AG08396 (cell line): ENCODE measurements at regions not wholly inside any gene's neighbourhood (a gene's known extent, or its start where the extent isn't known, plus 50 kb on each side); places are given as distances from the start of the nearest gene placed in this dataset.

Source experiments
- DNase-seq: peaks from one replicate; pipeline ENCODE4 v3.0.0; 2012; ENCODE audit warnings: low spot score, mixed read lengths

- no peak for DNase-seq
Observed at GRCh38 chr5:63341442-63341841, 620.8 kb downstream of the HTR1A start.

GRCh38 chr5:63323926-63324325 lies 638.3 kb downstream of the HTR1A start:
- no peak for DNase-seq

- no peak for DNase-seq
Observed at GRCh38 chr5:63314551-63314950, 647.7 kb downstream of the HTR1A start.

DNA sequence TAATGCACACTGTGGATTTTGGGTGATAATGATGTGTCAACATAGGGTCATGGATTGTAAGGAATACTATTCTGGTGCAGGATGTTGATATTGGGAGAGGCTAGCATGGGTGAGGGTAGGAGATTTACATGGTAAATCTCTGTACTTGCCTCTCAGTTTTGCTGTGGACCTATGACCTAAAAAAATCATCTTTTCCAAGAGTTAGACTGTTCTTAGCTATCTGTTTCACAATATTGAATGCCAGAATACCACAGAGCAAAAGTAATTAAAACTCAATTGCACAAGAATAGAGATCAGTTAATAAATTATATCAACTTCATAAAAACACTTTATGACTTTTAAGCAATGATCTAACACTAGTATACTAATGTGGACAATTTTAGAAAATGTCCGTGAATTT lies 651.6 kb downstream of the HTR1A start:
- DNase-seq, result no peak

DNA sequence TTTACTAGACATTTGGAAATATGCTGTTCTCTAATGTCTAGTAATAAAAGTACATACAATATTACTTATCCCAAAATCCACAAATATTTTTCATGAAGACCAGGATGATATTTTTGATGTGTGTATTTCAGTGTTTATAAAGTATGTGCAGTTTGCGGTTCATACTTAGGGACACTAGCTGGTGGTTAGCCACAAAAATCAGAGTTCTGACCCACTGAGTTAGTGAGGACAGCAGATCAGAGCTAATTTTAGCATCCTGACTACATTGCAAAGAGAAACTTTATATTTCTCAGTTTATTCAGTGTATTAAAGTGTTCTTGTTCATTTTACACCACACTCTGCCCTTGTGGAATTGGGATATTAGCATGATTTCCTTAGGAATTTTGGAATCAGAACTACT lies 655.3 kb downstream of the HTR1A start:
- DNase-seq, result no peak

DNA sequence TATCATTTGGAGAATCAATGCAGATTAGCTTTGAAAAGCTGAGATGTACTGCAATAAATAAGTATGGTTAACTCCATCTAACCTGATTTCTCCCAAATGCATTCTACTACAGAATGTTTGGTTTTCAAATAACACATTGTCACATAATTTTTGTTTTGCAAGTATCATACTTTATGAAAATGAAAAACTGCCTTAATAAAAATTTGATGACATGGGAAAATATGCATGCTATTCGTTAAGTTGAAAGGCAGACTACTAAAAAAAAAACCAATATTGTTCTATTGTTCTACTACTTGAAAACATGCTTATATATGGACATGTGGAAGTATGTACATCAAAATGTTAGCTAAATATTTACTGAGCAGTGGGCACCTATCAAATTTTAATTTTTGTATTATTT lies 668.9 kb downstream of the HTR1A start:
- no peak for DNase-seq

DNA sequence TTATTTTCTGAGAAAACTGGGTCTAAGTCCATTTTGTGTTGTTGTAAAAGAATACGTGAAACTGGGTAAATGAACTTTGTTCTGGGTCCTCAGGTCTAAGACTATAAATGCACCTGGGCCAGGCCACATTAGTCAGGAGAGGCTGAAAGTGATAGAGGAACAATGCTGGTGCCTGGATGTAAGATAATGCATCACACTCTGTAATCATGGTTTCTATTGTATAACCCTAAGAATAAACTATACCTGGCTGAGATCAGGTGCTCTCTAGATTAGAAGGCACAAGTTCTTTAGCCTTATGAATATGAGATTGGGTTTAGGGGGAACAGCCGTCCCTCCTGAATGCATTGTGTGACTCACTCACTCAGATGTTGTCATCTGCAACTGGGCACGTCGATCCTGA lies 675.5 kb downstream of the HTR1A start:
- DNase-seq, result no peak

DNA sequence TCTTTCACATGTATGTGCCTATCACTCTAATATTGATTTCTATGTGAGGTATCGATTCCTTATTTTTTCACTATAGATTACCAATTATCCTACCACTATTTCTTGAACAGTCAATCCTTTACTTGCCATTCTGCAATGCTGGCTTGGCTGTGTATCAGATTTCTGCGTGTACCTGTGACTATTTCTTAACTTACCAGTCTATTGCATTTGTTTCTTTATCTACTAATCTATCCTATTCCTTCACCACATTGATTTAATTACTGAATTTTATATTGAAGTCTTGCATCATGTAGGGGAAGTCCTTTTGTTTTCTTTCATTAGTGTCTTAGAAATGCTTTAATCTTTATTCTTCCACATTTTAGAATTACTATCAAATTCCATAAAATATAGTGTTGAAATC lies 684.8 kb downstream of the LRRC70 start:
- no peak for DNase-seq

- DNase-seq, result no peak
Observed at GRCh38 chr5:63262185-63262981, 683.8 kb downstream of the LRRC70 start.

GRCh38 chr5:63261695-63262094 lies 683.1 kb downstream of the LRRC70 start:
- DNase-seq, result no peak

- DNase-seq, result no peak
Observed at GRCh38 chr5:63255594-63255993, 677.0 kb downstream of the LRRC70 start.

- DNase-seq, result no peak
Observed at GRCh38 chr5:63250939-63251338, 672.3 kb downstream of the LRRC70 start.

DNA sequence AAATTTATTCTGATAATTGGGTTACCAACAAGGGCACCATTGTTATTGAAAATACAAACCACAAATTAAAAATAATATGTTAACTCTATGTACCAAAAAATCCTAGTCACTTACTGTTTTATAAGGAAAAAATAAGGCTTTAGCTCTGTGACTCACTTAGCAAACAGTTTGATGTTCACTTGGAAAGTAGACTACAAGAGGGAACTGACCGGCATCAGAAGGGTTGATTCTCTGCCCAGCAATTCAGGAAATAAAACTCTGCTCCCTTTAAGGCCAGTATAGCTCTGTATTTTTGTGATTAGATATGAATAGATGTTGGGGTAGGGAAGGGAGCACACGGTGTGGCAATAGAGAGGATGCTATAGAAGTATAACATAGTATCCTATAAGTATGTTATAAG lies 671.3 kb downstream of the LRRC70 start:
- no peak for DNase-seq

DNA sequence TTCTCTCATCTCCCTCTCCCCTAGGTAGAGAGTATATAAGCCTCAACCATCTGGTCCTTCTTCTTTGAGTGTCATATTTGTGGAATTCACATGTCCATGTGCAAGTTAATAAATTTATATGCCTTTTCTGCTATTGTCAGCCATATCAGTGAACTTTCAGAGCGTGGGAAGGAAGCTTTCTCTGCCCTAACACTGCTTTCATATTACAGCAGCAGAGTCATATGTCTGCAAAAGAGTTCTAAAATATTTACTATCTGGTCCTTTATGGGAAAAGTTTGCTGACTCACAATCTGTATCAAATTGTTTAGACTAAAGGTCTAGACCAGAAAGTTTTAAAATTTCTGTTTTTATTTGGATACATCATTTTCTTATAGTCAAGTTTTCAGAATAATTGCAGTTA lies 669.0 kb downstream of the LRRC70 start:
- no peak for DNase-seq

- no peak for DNase-seq
Observed at GRCh38 chr5:63245271-63245670, 666.7 kb downstream of the LRRC70 start.

- no peak for DNase-seq
Observed at GRCh38 chr5:63240063-63240755, 661.6 kb downstream of the LRRC70 start.

- no peak for DNase-seq
Observed at GRCh38 chr5:63233911-63234310, 655.3 kb downstream of the LRRC70 start.

DNA sequence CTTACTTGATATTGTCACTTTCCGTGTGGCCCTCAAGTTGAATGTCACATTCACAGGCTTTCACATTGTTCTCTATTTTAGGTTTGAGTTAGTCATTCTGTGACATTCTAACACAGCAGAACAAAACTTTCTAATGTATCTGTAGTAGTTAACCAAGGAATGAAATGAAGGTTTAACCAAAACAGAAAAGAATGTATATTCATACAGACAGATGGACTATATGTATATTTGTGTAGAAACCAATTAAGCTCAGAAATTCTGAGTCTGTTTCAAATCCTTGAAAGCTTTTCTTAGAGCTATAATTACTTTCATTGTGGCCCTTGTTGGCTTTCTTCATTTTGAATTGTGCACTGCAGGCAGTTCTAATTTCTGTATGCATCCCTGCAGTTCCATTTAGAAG lies 654.7 kb downstream of the LRRC70 start:
- no peak for DNase-seq

DNA sequence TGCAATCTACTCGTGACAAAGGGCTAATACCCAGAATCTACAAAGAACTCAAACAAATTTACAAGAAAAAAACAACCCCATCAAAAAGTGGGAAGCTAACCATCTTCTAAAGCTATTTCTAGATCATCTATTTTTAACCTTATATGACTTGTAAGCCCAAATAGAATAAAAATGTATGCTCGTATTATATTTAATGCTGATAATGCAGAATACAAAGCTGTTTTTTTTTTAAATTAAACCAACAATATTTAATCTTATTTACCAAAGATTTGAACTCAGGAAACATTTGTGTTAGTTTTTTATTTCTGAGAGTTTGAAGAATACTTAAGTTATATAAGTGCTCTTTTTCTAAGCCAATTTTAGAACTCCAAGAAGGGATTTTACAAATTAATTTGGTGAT lies 652.1 kb downstream of the LRRC70 start:
- no peak for DNase-seq

GRCh38 chr5:63228154-63228553 lies 649.5 kb downstream of the LRRC70 start:
- DNase-seq, result no peak

DNA sequence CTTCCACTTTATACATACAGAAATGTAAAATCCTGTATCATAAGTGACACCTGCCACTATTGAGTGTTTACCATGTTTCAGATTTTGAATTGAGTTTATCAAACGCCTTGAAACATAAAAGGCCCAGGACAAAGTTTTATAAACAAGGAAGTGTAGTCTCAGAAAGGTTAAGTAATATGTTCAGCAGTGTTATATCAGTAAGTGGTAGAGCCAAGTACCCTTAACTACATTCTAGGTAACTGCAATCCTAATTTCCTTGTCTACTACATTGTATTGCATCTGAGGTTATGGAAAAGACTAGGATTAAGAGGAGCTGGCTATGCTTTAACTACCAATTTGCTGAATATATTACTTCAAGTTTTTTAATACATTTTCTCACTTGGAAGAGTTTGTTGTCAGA lies 641.6 kb downstream of the LRRC70 start:
- DNase-seq, result no peak

DNA sequence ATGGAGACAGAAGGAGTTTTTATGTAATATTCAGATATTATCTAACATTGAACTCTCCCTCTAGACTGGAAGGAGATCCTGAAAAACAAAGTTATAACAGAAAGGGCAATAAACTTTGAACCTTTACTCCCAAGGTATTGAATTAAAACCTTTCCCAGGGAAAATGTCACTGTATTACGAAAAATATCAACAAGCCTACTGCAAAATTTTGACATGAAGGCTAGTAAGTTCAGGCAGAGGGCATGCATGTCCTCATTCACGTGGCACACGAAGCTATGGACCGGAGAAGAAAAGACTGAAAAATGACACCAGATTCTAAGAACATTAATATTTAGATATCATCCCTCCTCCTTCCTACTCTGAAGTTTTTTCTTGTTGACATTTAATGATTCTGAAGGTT lies 638.8 kb downstream of the LRRC70 start:
- DNase-seq, result no peak

- DNase-seq, result no peak
Observed at GRCh38 chr5:63213256-63213655, 634.6 kb downstream of the LRRC70 start.
